OCI-LY1 (cell line): ENCODE measurements at regions not wholly inside any gene's neighbourhood (a gene's known extent, or its start where the extent isn't known, plus 50 kb on each side); places are given as distances from the start of the nearest gene placed in this dataset.

Experiments used
- H2AFZ ChIP-seq: fragments of 200-600 bp; sonication (generic), shearing (Covaris generic); 2 replicates; pipeline ENCODE4 v1.6.0; 2014; ENCODE audit warnings: antibody characterized with exemption, mild to moderate bottlenecking, low read length
- H3F3A ChIP-seq: fragments of 200-600 bp; sonication (generic), shearing (Covaris generic); 2 replicates; pipeline ENCODE4 v1.6.0; 2014; ENCODE audit warnings: mild to moderate bottlenecking, antibody characterized with exemption, low read length, moderate library complexity; ENCODE audit not compliant: insufficient read depth
- H3K27ac ChIP-seq: fragments of 200-600 bp; sonication (generic); 2 replicates; pipeline ENCODE4 v1.5.1; 2014; ENCODE audit warnings: low read length, mixed run types, mild to moderate bottlenecking, low read depth; ENCODE audit not compliant: poor library complexity, severe bottlenecking
- H3K27me3 ChIP-seq: fragments of 200-600 bp; sonication (generic); 2 replicates; pipeline ENCODE4 v1.6.0; 2014; ENCODE audit warnings: antibody characterized with exemption, mild to moderate bottlenecking, low read length, moderate library complexity; ENCODE audit not compliant: insufficient read depth
- H3K36me3 ChIP-seq: fragments of 200-600 bp; sonication (generic); 2 replicates; pipeline ENCODE4 v1.6.1; 2014; ENCODE audit warnings: mild to moderate bottlenecking, antibody characterized with exemption, low read length, moderate library complexity, mixed read lengths; ENCODE audit not compliant: insufficient read depth
- H3K4me1 ChIP-seq: fragments of 200-600 bp; sonication (generic); 2 replicates; pipeline ENCODE4 v1.5.1; 2014; ENCODE audit warnings: mild to moderate bottlenecking, low read length, moderate library complexity; ENCODE audit not compliant: insufficient read depth, severe bottlenecking
- H3K4me2 ChIP-seq: fragments of 200-600 bp; sonication (generic), shearing (Covaris generic); 2 replicates; pipeline ENCODE4 v1.6.1; 2014; ENCODE audit warnings: low read length
- H3K4me3 ChIP-seq: fragments of 200-600 bp; sonication (generic); 2 replicates; pipeline ENCODE4 v1.5.1; 2014; ENCODE audit warnings: low read length, low read depth, mild to moderate bottlenecking, mixed read lengths; ENCODE audit not compliant: poor library complexity, severe bottlenecking
- H3K79me2 ChIP-seq: fragments of 200-600 bp; shearing (Covaris generic); 2 replicates; pipeline ENCODE4 v1.6.1; 2016; ENCODE audit warnings: mixed run types, low read length, mixed read lengths; ENCODE audit not compliant: insufficient read depth
- H3K9ac ChIP-seq: fragments of 200-600 bp; sonication (generic), shearing (Covaris generic); 2 replicates; pipeline ENCODE4 v1.6.1; 2014; ENCODE audit warnings: mild to moderate bottlenecking, low read length, mixed read lengths
- H3K9me2 ChIP-seq: fragments of 200-600 bp; sonication (generic), shearing (Covaris generic); 2 replicates; pipeline ENCODE4 v1.6.1; 2014; ENCODE audit warnings: low read depth, mild to moderate bottlenecking, low read length, mixed read lengths
- H3K9me3 ChIP-seq: fragments of 200-600 bp; shearing (Covaris generic); 2 replicates; pipeline ENCODE4 v1.6.1; 2014; ENCODE audit warnings: low read length, mixed read lengths
- H4K20me1 ChIP-seq: fragments of 200-600 bp; sonication (generic), shearing (Covaris generic); 2 replicates; pipeline ENCODE4 v1.6.0; 2016; ENCODE audit warnings: mild to moderate bottlenecking, low read length; ENCODE audit not compliant: insufficient read depth
- CTCF ChIP-seq: fragments of 200-600 bp; sonication (generic), shearing (Covaris generic); IDR thresholded peaks from 2 replicates; pipeline ENCODE4 v1.5.1; 2017; ENCODE audit warnings: mild to moderate bottlenecking, antibody characterized with exemption, low read length, moderate library complexity, mixed read lengths
- EZH2 ChIP-seq: fragments of 200-600 bp; sonication (generic), shearing (Covaris generic); IDR thresholded peaks from 2 replicates; pipeline ENCODE4 v1.8.0; 2017; ENCODE audit warnings: borderline replicate concordance, mixed run types, mild to moderate bottlenecking, antibody characterized with exemption, low read length, moderate library complexity, mixed read lengths

GRCh38 chr2:37851828-37852584 is 73.1 kb upstream of the RMDN2 start:
- Histone ChIP-seq H3K4me2 (no peak overlapping the region), H4K20me1 (no peaks in the 10 kb centered on the region), H3F3A (no peaks in the 10 kb centered on the region), H3K36me3 (no peaks in the 10 kb centered on the region), H3K27me3 (no peaks in the 10 kb centered on the region), H2AFZ (no peak overlapping the region), H3K4me1 (no peaks in the 10 kb centered on the region), H3K9me3 (no peaks in the 10 kb centered on the region), H3K9ac (no peak overlapping the region), H3K9me2 (no peaks in the 10 kb centered on the region), H3K79me2 (no peaks in the 10 kb centered on the region), H3K4me3 (no peak overlapping the region), H3K27ac (no peak overlapping the region)
- TF ChIP-seq EZH2 (no peak), CTCF (no peak)

GRCh38 chr2:37852585-37853014 is 72.5 kb upstream of the RMDN2 start:
- H3K4me1 ChIP-seq, result no peaks in the 10 kb centered on the region
- TF ChIP-seq EZH2, result no peak
- TF ChIP-seq CTCF, result no peak
- no peak overlapping the region for H3K9ac ChIP-seq
- H3K4me2 ChIP-seq, result no peak overlapping the region
- no peak overlapping the region for H3K27ac ChIP-seq
- no peaks in the 10 kb centered on the region for H3K9me3 ChIP-seq
- H4K20me1 ChIP-seq, result no peaks in the 10 kb centered on the region
- H3K4me3 ChIP-seq, result no peak overlapping the region
- no peaks in the 10 kb centered on the region for H3K36me3 ChIP-seq
- H3K27me3 ChIP-seq, result no peaks in the 10 kb centered on the region
- H3K9me2 ChIP-seq, result no peaks in the 10 kb centered on the region
- H3F3A ChIP-seq, result no peaks in the 10 kb centered on the region
- no peaks in the 10 kb centered on the region for H3K79me2 ChIP-seq
- H2AFZ ChIP-seq, result no peak overlapping the region

GRCh38 chr2:37854676-37855282 is 70.3 kb upstream of the RMDN2 start:
- no peak overlapping the region for H3K4me2 ChIP-seq
- H3F3A ChIP-seq, result no peaks in the 10 kb centered on the region
- no peaks in the 10 kb centered on the region for H4K20me1 ChIP-seq
- H3K9me3 ChIP-seq, result no peaks in the 10 kb centered on the region
- H3K9ac ChIP-seq, result no peak overlapping the region
- H3K79me2 ChIP-seq, result no peaks in the 10 kb centered on the region
- no peaks in the 10 kb centered on the region for H3K4me1 ChIP-seq
- H3K4me3 ChIP-seq, result no peak overlapping the region
- H3K27ac ChIP-seq, result no peak overlapping the region
- no peaks in the 10 kb centered on the region for H3K9me2 ChIP-seq
- TF ChIP-seq EZH2 (no peak), CTCF (no peak)
- no peaks in the 10 kb centered on the region for H3K27me3 ChIP-seq
- no peak overlapping the region for H2AFZ ChIP-seq
- H3K36me3 ChIP-seq, result no peaks in the 10 kb centered on the region
